Mammary epithelial cell (primary cell): ENCODE measurements at regions not wholly inside any gene's neighbourhood (a gene's known extent, or its start where the extent isn't known, plus 50 kb on each side); places are given as distances from the start of the nearest gene placed in this dataset.

Source experiments
- EZH2 ChIP-seq: IDR thresholded peaks from 2 replicates; pipeline ENCODE4 v1.6.1; 2012; ENCODE audit warnings: low read length, inconsistent platforms, borderline replicate concordance
- TF ChIP-seq, protein P1 (sequence below), 2 donors: IDR thresholded peaks in 1 of 2; conservative IDR thresholded peaks in 1 of 2; 2 replicates each; pipeline ENCODE4 v1.5.1; 2011 to 2012; ENCODE audit warnings: inconsistent platforms in 2 of 2, low read length in 2 of 2, mild to moderate bottlenecking in 2 of 2, control low read depth in 1 of 2, low read depth in 1 of 2; ENCODE audit not compliant: insufficient read depth in 1 of 2; ENCODE audit errors: extremely low read depth in 1 of 2

DNA sequence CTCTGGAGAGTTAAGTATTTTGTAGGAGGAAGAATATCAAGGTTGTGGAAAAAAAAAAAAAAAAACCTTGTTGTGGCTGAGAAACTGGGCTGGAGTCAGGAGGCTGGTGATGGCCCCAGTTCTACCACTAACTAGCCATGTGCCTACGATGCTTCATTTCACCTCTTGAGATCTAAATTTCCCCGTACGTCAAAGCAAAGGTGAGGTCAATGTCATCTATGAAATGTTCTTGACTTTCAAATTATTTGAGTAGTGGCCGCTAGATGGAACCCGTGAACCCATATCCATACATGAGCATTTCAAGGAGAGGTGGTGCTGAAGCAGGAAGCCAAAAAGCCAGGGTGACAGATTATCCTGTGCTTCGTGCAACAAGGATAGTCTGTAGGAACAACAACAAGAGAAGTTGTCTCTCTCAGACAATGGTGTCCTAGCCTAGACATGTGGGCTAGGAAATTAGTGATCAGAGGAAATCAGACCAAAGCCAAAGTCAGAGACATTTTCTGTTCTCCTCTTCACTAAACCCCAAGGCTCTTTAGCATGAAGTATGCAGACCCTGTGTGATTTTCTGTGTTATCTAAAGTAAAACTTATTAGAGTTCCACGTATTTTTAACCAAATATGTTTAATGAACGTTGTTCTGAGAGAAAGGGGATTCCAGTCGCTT lies 95.5 kb upstream of the ETV6 start:
- TF ChIP-seq, protein P1, sequence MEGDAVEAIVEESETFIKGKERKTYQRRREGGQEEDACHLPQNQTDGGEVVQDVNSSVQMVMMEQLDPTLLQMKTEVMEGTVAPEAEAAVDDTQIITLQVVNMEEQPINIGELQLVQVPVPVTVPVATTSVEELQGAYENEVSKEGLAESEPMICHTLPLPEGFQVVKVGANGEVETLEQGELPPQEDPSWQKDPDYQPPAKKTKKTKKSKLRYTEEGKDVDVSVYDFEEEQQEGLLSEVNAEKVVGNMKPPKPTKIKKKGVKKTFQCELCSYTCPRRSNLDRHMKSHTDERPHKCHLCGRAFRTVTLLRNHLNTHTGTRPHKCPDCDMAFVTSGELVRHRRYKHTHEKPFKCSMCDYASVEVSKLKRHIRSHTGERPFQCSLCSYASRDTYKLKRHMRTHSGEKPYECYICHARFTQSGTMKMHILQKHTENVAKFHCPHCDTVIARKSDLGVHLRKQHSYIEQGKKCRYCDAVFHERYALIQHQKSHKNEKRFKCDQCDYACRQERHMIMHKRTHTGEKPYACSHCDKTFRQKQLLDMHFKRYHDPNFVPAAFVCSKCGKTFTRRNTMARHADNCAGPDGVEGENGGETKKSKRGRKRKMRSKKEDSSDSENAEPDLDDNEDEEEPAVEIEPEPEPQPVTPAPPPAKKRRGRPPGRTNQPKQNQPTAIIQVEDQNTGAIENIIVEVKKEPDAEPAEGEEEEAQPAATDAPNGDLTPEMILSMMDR (conservative IDR thresholded peaks at IDR 0.05 in 1 of 2, IDR thresholded peaks at IDR 0.05 in 1 of 2; ENCODE audit: extremely low read depth in 1 of 2, insufficient read depth in 1 of 2, low read depth in 1 of 2, low read length in 2 of 2) = peak; percentile 52 to 71
- TF ChIP-seq EZH2 = no peak
